ENCODE measurements at regions not wholly inside any gene's neighbourhood (a gene's known extent, or its start where the extent isn't known, plus 50 kb on each side); places are given as distances from the start of the nearest gene placed in this dataset.

DNA sequence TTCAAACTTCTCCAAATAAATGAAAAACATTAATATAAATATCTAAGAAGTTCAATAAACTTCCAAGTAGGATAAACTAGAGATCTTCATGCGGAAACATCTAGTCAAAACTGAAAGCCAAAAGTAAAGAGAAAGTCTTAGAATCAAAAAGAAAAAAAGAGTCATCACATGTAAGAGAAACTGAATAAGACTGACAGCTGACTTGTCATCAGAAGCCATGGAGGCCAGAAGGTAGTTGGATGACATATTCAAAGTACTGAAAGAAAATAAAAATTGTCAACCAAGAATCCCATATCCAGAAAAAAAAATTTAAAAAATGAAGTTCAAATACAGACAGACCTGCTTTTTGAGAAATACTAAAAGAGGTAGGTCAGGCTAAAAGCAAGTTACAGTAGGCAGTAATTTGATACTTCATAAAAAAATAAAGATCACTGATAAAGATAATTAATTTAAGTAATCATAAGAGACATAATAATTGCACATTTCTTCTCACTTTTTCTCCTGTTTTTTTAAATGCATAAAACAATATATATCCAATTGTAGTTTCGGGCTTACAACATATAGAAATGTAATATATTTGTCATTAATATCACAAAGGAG lies 327.6 kb upstream of the PCDH9 start:
- TF ChIP-seq, protein P1, sequence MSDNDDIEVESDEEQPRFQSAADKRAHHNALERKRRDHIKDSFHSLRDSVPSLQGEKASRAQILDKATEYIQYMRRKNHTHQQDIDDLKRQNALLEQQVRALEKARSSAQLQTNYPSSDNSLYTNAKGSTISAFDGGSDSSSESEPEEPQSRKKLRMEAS (IDR thresholded peaks at IDR 0.05; ENCODE audit: low read depth, low read length), result no peak
- TF ChIP-seq, protein P2, sequence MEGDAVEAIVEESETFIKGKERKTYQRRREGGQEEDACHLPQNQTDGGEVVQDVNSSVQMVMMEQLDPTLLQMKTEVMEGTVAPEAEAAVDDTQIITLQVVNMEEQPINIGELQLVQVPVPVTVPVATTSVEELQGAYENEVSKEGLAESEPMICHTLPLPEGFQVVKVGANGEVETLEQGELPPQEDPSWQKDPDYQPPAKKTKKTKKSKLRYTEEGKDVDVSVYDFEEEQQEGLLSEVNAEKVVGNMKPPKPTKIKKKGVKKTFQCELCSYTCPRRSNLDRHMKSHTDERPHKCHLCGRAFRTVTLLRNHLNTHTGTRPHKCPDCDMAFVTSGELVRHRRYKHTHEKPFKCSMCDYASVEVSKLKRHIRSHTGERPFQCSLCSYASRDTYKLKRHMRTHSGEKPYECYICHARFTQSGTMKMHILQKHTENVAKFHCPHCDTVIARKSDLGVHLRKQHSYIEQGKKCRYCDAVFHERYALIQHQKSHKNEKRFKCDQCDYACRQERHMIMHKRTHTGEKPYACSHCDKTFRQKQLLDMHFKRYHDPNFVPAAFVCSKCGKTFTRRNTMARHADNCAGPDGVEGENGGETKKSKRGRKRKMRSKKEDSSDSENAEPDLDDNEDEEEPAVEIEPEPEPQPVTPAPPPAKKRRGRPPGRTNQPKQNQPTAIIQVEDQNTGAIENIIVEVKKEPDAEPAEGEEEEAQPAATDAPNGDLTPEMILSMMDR (IDR thresholded peaks at IDR 0.05; ENCODE audit: low read depth, low read length), result no peak
- no peak for TF ChIP-seq POLR2A (IDR thresholded peaks at IDR 0.05; ENCODE audit: extremely low read depth, insufficient read length)
